Inflammatory macrophage (primary cell): ENCODE measurements at regions not wholly inside any gene's neighbourhood (a gene's known extent, or its start where the extent isn't known, plus 50 kb on each side); places are given as distances from the start of the nearest gene placed in this dataset.
"Not testable (repeated sequence)": the region's sequence is repeated elsewhere in the genome, so short reads cannot be mapped to it uniquely, and the experiment has no call there.

Experiments
- DNase-seq, 2 donors: peaks; one replicate each; pipeline ENCODE4 v3.0.0-alpha.2; 2020 to 2022

GRCh38 chr7:68249611-68250010 lies 1253.0 kb downstream of the TYW1 start:
- no peak for DNase-seq

- DNase-seq = no peak
Measured at GRCh38 chr7:68250143-68250542, 1253.5 kb downstream of the TYW1 start.

GRCh38 chr7:68254815-68255214 lies 1258.2 kb downstream of the TYW1 start:
- not testable (repeated sequence) for DNase-seq

GRCh38 chr7:68256295-68256694 lies 1259.7 kb downstream of the TYW1 start:
- DNase-seq = no peak

- no peak for DNase-seq
Measured at GRCh38 chr7:68258609-68259008, 1262.0 kb downstream of the TYW1 start.

- no peak for DNase-seq
Measured at GRCh38 chr7:68265258-68265657, 1268.6 kb downstream of the TYW1 start.

- no peak for DNase-seq
Measured at GRCh38 chr7:68266004-68266579, 1269.5 kb downstream of the TYW1 start.

- no peak for DNase-seq
Measured at GRCh38 chr7:68267486-68267885, 1270.9 kb downstream of the TYW1 start.

- DNase-seq = no peak
Measured at GRCh38 chr7:68269405-68269804, 1272.8 kb downstream of the TYW1 start.

GRCh38 chr7:68272507-68272906 lies 1275.9 kb downstream of the TYW1 start:
- no peak for DNase-seq

- DNase-seq = no peak
Measured at GRCh38 chr7:68276725-68277124, 1280.1 kb downstream of the TYW1 start.

- DNase-seq = no peak
Measured at GRCh38 chr7:68279827-68280400, 1283.3 kb downstream of the TYW1 start.

- DNase-seq = no peak
Measured at GRCh38 chr7:68280931-68281330, 1284.3 kb downstream of the TYW1 start.

GRCh38 chr7:68288144-68288593 lies 1291.5 kb downstream of the TYW1 start:
- DNase-seq = no peak

- DNase-seq = no peak
Measured at GRCh38 chr7:68291710-68292109, 1295.1 kb downstream of the TYW1 start.

- no peak for DNase-seq
Measured at GRCh38 chr7:68295386-68295785, 1298.8 kb downstream of the TYW1 start.

GRCh38 chr7:68304536-68304935 lies 1293.7 kb upstream of the AUTS2 start:
- no peak for DNase-seq

- no peak for DNase-seq
Measured at GRCh38 chr7:68306692-68307107, 1291.6 kb upstream of the AUTS2 start.

- no peak for DNase-seq
Measured at GRCh38 chr7:68309271-68309670, 1289.0 kb upstream of the AUTS2 start.

- no peak for DNase-seq
Measured at GRCh38 chr7:68309806-68310205, 1288.5 kb upstream of the AUTS2 start.

GRCh38 chr7:68311958-68312357 lies 1286.3 kb upstream of the AUTS2 start:
- DNase-seq = no peak

- DNase-seq = no peak
Measured at GRCh38 chr7:68313806-68314205, 1284.5 kb upstream of the AUTS2 start.

- no peak for DNase-seq
Measured at GRCh38 chr7:68314208-68314607, 1284.1 kb upstream of the AUTS2 start.

- DNase-seq = no peak
Measured at GRCh38 chr7:68317476-68317875, 1280.8 kb upstream of the AUTS2 start.

GRCh38 chr7:68319061-68319460 lies 1279.2 kb upstream of the AUTS2 start:
- DNase-seq = no peak
